ENCODE measurements at regions not wholly inside any gene's neighbourhood (a gene's known extent, or its start where the extent isn't known, plus 50 kb on each side); places are given as distances from the start of the nearest gene placed in this dataset.

DNA sequence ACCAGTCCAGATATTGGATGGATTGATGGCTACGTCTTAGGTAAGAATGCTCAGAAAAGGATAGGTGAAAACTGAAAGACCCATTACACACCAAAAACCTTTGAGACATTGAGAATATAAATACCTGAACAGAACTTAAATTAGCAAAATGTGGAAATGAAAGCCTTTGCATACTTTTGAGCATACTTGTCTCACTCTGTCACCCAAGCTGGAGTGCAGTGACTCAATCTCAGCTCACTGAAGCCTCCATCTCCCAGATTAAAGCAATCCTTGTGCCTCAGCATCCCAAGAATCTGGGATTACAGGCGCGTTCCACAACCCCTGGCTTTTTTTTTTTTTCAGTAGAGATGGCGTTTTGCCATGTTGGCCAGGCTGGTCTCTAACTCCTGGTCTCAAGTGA, 695.3 kb downstream of the DACH1 start:
- TF ChIP-seq ZFX (IDR thresholded peaks at IDR 0.05; ENCODE audit: borderline replicate concordance) (no peak), CTCF (IDR thresholded peaks at IDR 0.05) (no peak)
- H3K27ac ChIP-seq, result no peak overlapping the region

GRCh38 chr13:71169180-71169579, 697.8 kb downstream of the DACH1 start:
- no peak overlapping the region for H3K27ac ChIP-seq
- TF ChIP-seq ZFX (IDR thresholded peaks at IDR 0.05; ENCODE audit: borderline replicate concordance) (no peak), CTCF (IDR thresholded peaks at IDR 0.05) (no peak)

DNA sequence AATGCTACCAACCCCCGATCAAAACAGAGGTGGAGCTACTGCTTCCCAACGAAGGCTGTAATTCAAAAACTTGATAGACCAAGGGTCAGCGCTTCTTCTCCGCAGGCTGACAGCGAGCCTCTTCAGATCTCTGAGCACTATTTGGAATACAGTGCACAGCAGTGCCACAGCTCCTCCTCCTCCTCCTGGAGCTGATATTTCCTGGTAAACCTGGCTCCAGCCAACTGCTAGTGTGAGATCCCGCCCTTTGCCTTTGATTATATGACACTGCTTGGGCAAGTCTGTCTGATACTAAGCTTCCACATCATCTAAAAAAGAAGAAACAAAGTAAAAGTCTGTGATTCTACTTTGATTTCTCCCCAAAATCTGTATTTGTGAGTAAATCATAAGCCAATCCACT, 710.5 kb downstream of the DACH1 start:
- TF ChIP-seq ZFX (IDR thresholded peaks at IDR 0.05; ENCODE audit: borderline replicate concordance), result no peak
- H3K27ac ChIP-seq, result no peak overlapping the region

- TF ChIP-seq CTCF (IDR thresholded peaks at IDR 0.05), result no peak
- no peak for TF ChIP-seq ZFX (IDR thresholded peaks at IDR 0.05; ENCODE audit: borderline replicate concordance)
- H3K27ac ChIP-seq, result no peak overlapping the region
Measured at GRCh38 chr13:71149498-71150363, 717.3 kb downstream of the DACH1 start.

DNA sequence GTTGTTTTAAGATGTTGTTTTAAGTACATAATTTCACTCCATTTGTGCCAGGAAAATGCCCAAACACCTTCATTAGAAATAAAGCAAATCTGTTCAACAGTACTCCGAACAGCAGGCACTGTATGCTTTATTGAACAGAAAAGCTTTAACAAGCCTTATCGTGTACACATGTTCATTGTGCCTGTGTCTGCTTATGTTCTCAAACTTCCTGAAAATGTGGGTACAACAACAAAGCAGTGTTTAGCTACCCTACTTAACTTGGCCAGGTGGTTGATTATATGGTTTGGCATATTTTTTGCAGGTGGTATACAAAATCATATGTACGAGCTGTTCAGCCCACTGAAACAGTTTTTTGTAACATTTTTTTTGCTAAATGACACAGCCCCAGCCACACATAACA, 718.0 kb downstream of the DACH1 start:
- no peak overlapping the region for H3K27ac ChIP-seq

DNA sequence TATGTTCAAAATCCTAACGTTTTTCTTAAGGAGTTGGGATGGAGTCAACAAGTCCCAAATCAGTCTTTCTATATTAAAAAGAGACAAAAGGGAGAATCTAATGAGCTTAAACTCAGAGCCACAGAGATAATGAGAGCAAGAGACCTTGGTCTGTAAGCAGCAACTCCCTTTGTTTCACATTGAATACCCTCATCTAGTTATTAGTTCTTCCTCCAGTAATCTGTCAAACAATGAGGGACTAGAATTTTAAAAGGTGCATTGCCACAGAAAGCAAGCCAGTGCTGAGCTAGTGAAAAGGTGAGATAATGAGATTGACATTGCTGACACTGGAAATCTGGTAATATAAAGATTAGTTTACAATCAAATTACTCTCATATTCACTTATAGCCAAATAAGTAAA, 718.6 kb downstream of the DACH1 start:
- TF ChIP-seq CTCF (IDR thresholded peaks at IDR 0.05), result no peak
- no peak for TF ChIP-seq ZFX (IDR thresholded peaks at IDR 0.05; ENCODE audit: borderline replicate concordance)
- no peak overlapping the region for H3K27ac ChIP-seq

More for the DNA sequence above, 718.0 kb downstream of the DACH1 start:
- TF ChIP-seq CTCF (IDR thresholded peaks at IDR 0.05), result no peak
- no peak for TF ChIP-seq ZFX (IDR thresholded peaks at IDR 0.05; ENCODE audit: borderline replicate concordance)

GRCh38 chr13:71144883-71145282, 722.1 kb downstream of the DACH1 start:
- TF ChIP-seq ZFX (IDR thresholded peaks at IDR 0.05; ENCODE audit: borderline replicate concordance) (no peak), CTCF (IDR thresholded peaks at IDR 0.05) (no peak)
- H3K27ac ChIP-seq, result no peak overlapping the region
